ENCODE measurements at regions not wholly inside any gene's neighbourhood (a gene's known extent, or its start where the extent isn't known, plus 50 kb on each side); places are given as distances from the start of the nearest gene placed in this dataset.

DNA sequence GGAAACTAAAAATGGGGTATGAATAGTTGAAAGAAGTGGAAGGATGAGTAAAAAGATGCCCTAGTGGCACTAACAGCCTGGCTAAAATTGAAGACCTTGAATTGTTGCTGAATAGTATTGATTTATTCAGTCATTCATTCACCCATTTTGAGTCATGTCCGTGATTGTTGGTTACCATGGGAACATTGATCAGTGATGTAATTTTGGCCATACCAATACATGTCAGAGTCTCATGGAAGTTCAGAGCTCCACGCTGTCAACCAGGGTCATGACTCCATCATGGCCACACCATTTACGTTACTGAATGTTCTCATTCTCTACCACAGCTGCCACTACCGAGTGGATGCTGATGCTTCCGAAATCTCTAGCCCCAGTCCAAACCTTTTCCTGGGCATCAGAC, 62.5 kb upstream of the FOXE1 start:
- TF ChIP-seq POLR2AphosphoS5 (IDR thresholded peaks at IDR 0.05; ENCODE audit: low read depth), result no peak
- TF ChIP-seq, protein P1, sequence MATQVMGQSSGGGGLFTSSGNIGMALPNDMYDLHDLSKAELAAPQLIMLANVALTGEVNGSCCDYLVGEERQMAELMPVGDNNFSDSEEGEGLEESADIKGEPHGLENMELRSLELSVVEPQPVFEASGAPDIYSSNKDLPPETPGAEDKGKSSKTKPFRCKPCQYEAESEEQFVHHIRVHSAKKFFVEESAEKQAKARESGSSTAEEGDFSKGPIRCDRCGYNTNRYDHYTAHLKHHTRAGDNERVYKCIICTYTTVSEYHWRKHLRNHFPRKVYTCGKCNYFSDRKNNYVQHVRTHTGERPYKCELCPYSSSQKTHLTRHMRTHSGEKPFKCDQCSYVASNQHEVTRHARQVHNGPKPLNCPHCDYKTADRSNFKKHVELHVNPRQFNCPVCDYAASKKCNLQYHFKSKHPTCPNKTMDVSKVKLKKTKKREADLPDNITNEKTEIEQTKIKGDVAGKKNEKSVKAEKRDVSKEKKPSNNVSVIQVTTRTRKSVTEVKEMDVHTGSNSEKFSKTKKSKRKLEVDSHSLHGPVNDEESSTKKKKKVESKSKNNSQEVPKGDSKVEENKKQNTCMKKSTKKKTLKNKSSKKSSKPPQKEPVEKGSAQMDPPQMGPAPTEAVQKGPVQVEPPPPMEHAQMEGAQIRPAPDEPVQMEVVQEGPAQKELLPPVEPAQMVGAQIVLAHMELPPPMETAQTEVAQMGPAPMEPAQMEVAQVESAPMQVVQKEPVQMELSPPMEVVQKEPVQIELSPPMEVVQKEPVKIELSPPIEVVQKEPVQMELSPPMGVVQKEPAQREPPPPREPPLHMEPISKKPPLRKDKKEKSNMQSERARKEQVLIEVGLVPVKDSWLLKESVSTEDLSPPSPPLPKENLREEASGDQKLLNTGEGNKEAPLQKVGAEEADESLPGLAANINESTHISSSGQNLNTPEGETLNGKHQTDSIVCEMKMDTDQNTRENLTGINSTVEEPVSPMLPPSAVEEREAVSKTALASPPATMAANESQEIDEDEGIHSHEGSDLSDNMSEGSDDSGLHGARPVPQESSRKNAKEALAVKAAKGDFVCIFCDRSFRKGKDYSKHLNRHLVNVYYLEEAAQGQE (IDR thresholded peaks at IDR 0.05; ENCODE audit: insufficient replicate concordance, low read depth), result no peak
- no peak for TF ChIP-seq CTCF (IDR thresholded peaks at IDR 0.05; ENCODE audit: insufficient read depth, low read length)
- no peak for TF ChIP-seq GABPA (IDR thresholded peaks at IDR 0.05; ENCODE audit: low read depth)
- TF ChIP-seq SPI1 (IDR thresholded peaks at IDR 0.05; ENCODE audit: borderline replicate concordance, low read depth), result no peak

Measured in HL-60 (cell line).